ENCODE measurements at regions not wholly inside any gene's neighbourhood (a gene's known extent, or its start where the extent isn't known, plus 50 kb on each side); places are given as distances from the start of the nearest gene placed in this dataset.

- ATAC-seq, result no peak
- H3K9me3 ChIP-seq, result no peaks in the 10 kb centered on the region
- H3K4me1 ChIP-seq, result peaks cover 0 to 45% (median 23%) of the 10 kb centered on the region in 4 donors
- TF ChIP-seq CTCF (IDR thresholded peaks at IDR 0.05) (no peak), POLR2A (IDR thresholded peaks at IDR 0.05) (no peak)
- no peak for DNase-seq
- H3K36me3 ChIP-seq, result no peaks in the 10 kb centered on the region
- 21% methylated on average over 2 of the region's 2 CpGs for WGBS (ENCODE audit: insufficient coverage, low coverage, low lambda C conversion rate, missing lambda C conversion rate)
- no peaks in the 10 kb centered on the region for H3K27me3 ChIP-seq
- intact Hi-C loops (cut with DNase I), result no loop called here
- H3K27ac ChIP-seq, result peak overlapping the region in 2 of 3 donors; percentile 16 to 69
- no peak overlapping the region for H3K4me3 ChIP-seq
Measured at GRCh38 chr3:177822681-177823096, 625.4 kb upstream of the TBL1XR1 start.

DNA sequence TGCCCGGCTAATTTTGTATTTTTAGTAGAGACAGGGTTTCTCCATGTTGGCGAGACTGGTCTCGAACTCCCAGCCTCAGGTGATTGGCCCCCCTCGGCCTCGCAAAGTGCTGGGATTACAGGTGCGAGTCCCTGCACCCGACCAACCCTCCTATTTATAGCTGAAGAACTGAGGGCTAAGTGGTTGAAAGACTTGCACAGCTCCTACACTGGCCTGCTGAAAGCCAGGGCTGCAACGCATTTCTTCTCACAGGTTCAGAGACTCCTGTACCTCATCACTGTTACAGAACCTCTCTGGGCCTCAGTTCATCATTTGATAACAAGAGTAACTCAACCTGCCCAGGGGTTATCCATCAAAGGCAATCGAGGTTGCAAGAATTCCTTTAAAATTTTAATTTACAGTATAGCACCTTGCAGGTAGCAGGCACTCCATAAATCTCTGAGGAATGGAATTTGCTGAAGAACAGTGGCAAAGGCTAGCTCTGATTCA is 626.5 kb upstream of the TBL1XR1 start:
- DNase-seq (no peak), ATAC-seq (peak in 3 of 4 donors; percentile 2 to 13 (median 7))
- Histone ChIP-seq H3K27me3 (no peaks in the 10 kb centered on the region), H3K4me3 (no peak overlapping the region), H3K27ac (peak overlapping the region; percentile 16 to 69 (median 56)), H3K9me3 (no peaks in the 10 kb centered on the region), H3K36me3 (no peaks in the 10 kb centered on the region), H3K4me1 (peaks cover 0 to 46% (median 23%) of the 10 kb centered on the region in 4 donors)
- TF ChIP-seq POLR2A (IDR thresholded peaks at IDR 0.05), result no peak
- no peak for TF ChIP-seq CTCF (IDR thresholded peaks at IDR 0.05)
- intact Hi-C loops (cut with DNase I), result no loop called here
- 27% methylated on average over 2 of the region's 9 CpGs for WGBS (ENCODE audit: insufficient coverage, low coverage, low lambda C conversion rate, missing lambda C conversion rate)

DNA sequence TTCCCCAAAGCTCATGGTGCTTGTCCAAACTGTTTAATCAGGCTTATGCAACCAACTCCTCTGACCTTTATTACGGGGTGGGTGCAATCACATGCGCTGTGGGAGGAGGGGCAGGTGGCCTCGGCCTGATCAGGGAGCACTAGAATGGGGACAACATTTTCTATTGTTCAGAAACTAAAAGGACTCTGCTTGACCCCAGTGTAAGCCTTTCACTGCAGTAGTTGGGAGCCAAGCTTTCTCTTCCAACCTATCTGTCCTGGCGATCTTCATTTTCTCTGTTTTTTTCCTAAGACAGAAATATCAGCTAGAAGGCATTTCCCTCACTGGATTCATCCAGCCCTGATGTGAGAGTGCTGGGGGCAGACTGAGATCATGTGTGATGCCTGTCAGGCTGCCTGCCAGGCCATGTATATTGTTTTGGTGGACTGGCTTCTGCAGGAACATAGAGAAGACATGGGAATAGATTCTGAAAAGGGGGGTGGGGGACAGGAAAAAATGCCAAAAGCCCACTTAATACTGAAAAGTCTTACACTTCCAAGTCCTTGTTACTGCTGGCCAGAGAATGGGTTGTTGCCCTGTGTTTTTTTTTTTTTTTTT is 627.0 kb upstream of the TBL1XR1 start:
- DNase-seq (peak; percentile 80 to 91 (median 87)), ATAC-seq (peak; percentile 84 to 93 (median 88))
- no peaks in the 10 kb centered on the region for H3K27me3 ChIP-seq
- 9% methylated on average over 4 of the region's 4 CpGs for WGBS (ENCODE audit: insufficient coverage, low coverage, low lambda C conversion rate, missing lambda C conversion rate)
- H3K4me1 ChIP-seq, result peaks cover 0 to 51% (median 25%) of the 10 kb centered on the region in 4 donors
- H3K9me3 ChIP-seq, result no peaks in the 10 kb centered on the region
- intact Hi-C loops (cut with DNase I), result no loop called here
- H3K27ac ChIP-seq, result peak overlapping the region; percentile 39 to 69 (median 56)
- H3K4me3 ChIP-seq, result no peak overlapping the region
- no peak for TF ChIP-seq POLR2A (IDR thresholded peaks at IDR 0.05)
- TF ChIP-seq CTCF (IDR thresholded peaks at IDR 0.05), result no peak
- H3K36me3 ChIP-seq, result no peaks in the 10 kb centered on the region

DNA sequence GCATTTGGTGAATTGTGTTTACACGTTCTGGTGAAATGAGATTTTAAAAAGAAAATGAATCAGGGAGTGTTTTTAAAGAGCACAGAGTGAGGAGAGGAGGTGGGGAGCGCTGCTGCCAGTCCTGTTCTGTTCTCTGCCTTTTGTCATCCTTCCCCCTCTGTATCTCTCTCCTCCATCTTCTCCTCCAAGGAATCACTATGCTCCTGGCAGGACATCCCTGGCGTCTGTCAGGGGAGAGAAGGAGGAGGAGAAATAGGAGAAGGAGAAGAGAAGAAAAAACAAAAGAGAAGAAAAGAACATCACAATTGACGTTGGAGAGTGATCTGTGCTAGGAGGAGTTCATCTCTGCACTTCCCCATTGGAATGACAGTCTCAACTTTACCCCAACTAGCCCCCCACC is 627.6 kb upstream of the TBL1XR1 start:
- H3K4me1 ChIP-seq, result peaks cover 0 to 55% (median 25%) of the 10 kb centered on the region in 4 donors
- TF ChIP-seq POLR2A (IDR thresholded peaks at IDR 0.05) (no peak), CTCF (IDR thresholded peaks at IDR 0.05) (no peak)

More for the DNA sequence above, 627.6 kb upstream of the TBL1XR1 start:
- Histone ChIP-seq H3K27me3 (no peaks in the 10 kb centered on the region), H3K9me3 (no peaks in the 10 kb centered on the region), H3K4me3 (no peak overlapping the region), H3K36me3 (no peaks in the 10 kb centered on the region), H3K27ac (peak overlapping the region; percentile 39 to 69 (median 56))
- ATAC-seq, result peak in 2 of 4 donors; percentile 1 to 2
- no peak for DNase-seq
- intact Hi-C loops (cut with DNase I), result no loop called here
- WGBS (ENCODE audit: insufficient coverage, low coverage, low lambda C conversion rate, missing lambda C conversion rate), result 35% methylated on average over 3 of the region's 4 CpGs
